ENCODE measurements at regions not wholly inside any gene's neighbourhood (a gene's known extent, or its start where the extent isn't known, plus 50 kb on each side); places are given as distances from the start of the nearest gene placed in this dataset.

DNA sequence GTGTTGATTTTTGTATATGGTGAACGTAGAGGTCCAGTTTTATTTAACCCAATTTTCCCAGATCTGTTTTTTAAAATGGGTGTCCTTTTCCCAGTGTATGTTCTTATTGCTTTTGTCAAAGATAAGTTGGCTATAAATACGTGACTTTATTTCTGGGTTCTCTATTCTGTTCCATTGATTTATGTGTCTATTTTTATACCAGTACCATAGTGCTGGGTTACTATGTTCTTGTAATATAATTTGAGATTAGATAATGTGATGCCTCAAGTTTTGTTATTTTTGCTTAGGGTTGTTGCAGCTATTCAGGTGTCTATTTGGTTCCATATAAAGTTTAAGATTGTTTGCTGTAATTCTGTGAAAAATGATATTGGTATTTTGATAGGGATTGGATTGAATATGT, 749.1 kb upstream of the GRIA3 start:
- DNase-seq, result no peak

- no peak for DNase-seq
Observed at GRCh38 chrX:122439831-122440230, 744.2 kb upstream of the GRIA3 start.

DNA sequence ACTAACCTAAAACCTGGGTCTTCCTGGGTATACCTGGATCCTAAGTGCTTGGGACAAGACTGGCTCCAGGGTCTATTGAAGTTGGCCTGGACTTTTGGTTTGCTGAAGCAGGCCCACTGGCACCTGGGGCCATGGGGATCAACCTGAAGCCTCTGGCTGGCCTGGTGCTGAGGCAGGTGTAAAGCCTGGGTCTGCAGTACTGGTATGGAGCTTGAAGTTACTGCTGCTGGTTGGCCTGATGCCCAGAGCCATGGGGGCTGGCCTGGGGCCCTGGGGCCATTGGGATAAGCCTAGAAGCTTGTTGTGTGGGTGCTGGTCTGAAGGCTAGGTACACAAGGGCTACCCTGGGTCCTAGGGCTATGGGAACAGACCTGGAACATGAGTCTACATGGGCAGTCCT, 743.2 kb upstream of the GRIA3 start:
- DNase-seq, result no peak

DNA sequence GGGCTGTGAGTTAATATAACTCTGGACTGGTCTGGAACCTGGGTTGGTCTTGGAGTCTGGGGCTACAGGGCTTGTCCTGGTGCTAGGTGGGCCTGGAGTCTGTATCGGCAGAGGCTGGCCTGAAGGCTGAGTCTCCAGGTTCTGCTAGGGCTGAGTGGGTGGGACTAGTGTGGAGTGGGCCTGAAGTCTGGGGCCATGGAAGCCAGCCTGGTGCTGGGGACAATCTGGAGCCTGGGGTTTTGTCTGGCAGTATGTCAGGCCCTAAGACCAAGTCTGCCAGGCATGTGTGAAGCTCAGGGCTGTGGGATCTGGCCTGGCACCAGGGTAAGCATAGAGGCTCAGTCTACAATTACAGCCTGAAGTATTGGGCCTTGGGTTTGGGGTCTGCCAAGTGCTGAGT, 742.6 kb upstream of the GRIA3 start:
- DNase-seq, result no peak

GRCh38 chrX:122445466-122445865, 738.6 kb upstream of the GRIA3 start:
- no peak for DNase-seq

GRCh38 chrX:122464341-122464740, 719.7 kb upstream of the GRIA3 start:
- no peak for DNase-seq

GRCh38 chrX:122475306-122475705, 708.8 kb upstream of the GRIA3 start:
- no peak for DNase-seq

- DNase-seq, result no peak
Observed at GRCh38 chrX:122500556-122500955, 683.5 kb upstream of the GRIA3 start.

- no peak for DNase-seq
Observed at GRCh38 chrX:122501652-122502051, 682.4 kb upstream of the GRIA3 start.

DNA sequence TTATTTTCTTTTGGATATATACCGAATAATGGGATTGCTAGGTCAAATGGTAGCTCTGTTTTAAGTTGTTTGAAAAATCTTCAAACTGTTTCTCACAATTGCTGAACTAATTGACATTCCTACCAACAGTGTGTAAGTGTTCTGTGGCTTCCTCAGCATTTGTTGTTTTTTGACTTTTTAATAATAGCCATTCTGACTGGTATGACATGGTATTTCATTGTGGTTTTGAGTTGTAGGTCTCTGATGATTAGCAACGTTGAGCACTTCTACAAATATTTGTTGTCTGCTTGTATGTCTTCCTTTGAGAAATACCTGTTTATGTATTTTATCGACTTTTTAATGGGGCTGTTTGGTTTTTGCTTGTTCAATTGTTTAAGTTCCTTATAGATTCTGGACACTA, 680.1 kb upstream of the GRIA3 start:
- no peak for DNase-seq

DNA sequence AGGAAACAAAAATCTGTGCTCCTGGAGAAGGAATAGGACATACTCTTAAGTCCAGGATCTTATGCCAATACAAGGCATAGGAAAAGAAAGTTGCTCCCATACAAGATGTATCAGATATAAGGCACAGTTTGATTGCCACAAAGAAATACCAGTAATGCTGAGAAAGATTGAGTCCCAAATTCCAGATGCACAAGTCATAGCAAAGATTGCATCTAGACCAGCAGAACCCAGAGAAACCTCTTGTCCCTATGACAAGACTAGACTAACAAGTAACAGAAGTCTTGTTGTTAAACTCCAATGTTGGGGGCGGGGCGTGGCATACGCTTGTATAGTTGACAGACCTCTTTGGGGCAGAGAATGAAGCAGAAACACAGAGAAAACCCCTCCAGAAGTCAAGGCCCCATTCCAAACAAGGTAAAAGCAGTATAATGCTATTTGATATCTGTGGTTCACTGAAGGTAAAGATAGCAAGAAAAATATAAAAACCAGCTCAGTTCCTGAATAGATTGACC, 671.5 kb upstream of the GRIA3 start:
- no peak for DNase-seq

- no peak for DNase-seq
Observed at GRCh38 chrX:122517786-122518185, 666.3 kb upstream of the GRIA3 start.

- DNase-seq, result no peak
Observed at GRCh38 chrX:122545778-122546177, 638.3 kb upstream of the GRIA3 start.

- DNase-seq, result no peak
Observed at GRCh38 chrX:122546269-122546668, 637.8 kb upstream of the GRIA3 start.

GRCh38 chrX:122552286-122552800, 631.7 kb upstream of the GRIA3 start:
- no peak for DNase-seq

GRCh38 chrX:122555925-122556324, 628.2 kb upstream of the GRIA3 start:
- DNase-seq, result no peak

DNA sequence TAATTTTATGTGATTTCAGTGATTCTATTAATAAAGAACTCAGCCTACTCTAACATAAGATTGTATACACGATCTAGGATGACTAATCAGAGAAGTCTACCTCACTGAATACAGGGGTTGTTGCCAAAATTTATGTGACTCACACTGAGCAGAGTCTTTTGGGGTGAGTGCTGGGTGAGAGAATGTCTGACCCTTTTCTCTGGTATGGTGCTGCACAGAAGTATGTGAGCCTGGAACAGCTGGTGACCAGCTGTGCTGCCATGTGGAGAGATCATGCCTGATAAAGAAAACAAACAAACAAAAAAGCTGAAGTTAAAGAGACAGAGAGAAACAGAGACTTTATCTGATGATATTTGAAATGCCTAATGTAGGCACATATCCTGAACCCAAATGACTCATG, 618.1 kb upstream of the GRIA3 start:
- no peak for DNase-seq

- DNase-seq, result no peak
Observed at GRCh38 chrX:122566401-122566800, 617.7 kb upstream of the GRIA3 start.

GRCh38 chrX:122567911-122568310, 616.2 kb upstream of the GRIA3 start:
- DNase-seq, result no peak

DNA sequence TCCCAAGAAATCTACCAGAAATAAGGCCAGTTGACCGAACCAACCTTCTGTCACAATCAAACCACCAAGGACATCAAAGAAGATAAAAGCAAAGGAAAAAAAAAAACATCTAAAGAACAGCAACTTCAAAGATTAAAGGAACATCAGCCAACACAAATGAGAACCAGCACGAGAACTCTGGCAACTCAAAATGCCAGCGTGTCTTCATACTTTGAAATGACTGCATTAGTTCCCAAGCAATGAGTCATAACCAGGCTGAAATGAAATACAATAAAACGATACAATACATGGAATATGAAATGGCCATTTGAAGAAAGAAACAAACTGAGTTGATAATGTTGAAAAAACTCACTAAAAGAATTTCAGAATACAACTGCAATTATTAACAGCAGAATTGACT, 611.6 kb upstream of the GRIA3 start:
- no peak for DNase-seq

DNA sequence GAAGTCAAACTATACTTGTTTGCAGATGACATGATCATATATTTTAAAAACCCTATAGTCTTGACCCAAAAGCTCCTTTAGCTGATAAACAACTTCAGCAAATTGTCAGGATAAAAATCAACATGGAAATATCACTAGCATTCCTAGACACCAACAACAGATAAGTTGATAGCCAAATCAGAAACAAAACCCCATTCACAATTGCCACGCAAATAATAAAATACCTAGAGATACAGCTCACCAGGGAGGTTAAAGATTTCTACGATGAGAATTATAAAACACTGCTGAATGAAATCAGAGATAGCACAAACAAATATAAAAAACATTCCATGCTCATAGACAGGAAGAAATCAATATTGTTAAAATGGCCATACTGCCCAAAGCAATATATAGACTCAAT, 605.0 kb upstream of the GRIA3 start:
- no peak for DNase-seq

GRCh38 chrX:122579526-122579925, 604.6 kb upstream of the GRIA3 start:
- no peak for DNase-seq

DNA sequence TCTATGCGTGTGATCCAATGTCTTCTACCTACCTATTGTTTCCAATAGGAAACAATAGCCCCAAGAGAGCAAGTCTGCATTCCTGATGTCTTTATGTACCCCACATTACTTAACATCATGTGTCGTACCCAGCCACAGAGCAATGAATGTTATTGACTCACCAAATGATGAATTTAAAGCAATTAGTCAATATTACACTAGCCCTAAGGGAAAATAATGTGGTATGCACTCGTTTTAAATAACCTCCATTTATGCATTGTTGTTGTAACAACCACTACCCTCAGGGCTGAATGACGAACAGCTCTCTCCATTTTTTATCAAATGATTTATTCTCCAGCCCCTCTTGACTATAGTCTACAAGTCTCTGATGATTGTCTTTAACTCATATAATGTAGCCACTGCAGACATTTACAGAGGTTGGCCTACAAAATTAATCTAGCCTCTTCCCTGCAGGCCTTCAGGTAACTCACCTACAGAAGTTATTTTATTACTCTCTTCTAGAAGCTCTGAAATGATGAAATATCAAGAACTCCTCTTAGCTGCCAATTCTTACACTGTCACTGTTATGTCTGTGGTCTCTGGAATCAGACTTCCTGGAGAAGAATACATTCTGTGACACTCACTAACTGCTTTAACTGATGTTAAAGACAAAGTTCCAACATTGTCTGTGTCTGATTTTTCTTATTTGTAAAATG, 601.7 kb upstream of the GRIA3 start:
- no peak for DNase-seq

DNA sequence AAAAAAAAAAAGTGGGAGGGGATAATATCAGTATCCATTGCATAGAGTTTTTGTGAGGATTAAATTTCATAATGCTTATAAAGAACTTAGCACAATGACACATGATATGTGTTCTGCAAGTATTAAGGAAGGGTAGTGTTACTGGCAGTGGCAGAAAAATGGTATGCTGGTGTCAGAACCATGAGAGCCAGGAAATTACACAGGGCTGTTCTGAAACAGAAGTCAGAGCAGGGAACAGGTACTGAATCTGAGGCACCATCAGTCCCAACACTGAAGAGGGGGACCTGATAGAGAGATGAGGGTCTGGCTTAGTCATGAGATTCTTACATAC, 601.1 kb upstream of the GRIA3 start:
- no peak for DNase-seq

DNA sequence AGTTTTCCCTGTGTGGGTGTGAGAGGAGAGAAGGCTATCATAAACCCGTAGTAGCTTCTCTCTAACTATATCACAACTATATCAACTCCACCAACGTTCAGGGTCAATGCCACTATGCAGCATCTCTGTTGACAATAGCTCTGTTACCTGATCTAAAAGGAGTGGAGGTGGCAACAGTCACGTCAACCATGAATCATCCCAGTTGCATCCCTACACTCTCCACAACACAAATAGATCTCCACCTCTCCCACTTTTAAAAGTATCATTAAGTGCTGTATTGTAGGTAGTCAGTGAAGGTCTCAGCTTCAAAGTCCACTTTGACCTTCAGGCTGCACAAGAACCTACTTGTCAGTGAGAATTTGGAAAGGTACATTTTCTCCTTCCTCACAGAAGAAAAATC, 600.5 kb upstream of the GRIA3 start:
- DNase-seq, result no peak
